ENCODE measurements at regions not wholly inside any gene's neighbourhood (a gene's known extent, or its start where the extent isn't known, plus 50 kb on each side); places are given as distances from the start of the nearest gene placed in this dataset.

DNA sequence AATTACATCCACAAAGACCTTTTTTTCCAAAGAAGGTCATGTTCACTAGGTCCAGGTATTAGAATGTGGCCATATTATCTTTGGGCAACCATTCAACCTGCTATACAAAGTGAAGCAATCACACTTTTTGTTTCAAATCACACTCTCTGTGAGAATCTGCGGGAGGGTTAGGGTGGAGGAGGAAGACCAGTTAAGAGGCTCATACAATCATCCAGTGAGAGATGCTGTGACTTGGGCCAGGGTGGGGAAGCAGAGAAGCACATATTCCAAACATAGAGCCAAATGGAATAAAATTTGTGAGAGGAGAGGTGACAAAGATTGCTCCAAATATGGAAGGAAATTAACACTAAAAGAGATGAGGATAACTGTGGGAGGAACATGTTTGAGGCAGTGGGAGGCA is 351.6 kb downstream of the CYRIA start:
- DNase-seq: no peak

DNA sequence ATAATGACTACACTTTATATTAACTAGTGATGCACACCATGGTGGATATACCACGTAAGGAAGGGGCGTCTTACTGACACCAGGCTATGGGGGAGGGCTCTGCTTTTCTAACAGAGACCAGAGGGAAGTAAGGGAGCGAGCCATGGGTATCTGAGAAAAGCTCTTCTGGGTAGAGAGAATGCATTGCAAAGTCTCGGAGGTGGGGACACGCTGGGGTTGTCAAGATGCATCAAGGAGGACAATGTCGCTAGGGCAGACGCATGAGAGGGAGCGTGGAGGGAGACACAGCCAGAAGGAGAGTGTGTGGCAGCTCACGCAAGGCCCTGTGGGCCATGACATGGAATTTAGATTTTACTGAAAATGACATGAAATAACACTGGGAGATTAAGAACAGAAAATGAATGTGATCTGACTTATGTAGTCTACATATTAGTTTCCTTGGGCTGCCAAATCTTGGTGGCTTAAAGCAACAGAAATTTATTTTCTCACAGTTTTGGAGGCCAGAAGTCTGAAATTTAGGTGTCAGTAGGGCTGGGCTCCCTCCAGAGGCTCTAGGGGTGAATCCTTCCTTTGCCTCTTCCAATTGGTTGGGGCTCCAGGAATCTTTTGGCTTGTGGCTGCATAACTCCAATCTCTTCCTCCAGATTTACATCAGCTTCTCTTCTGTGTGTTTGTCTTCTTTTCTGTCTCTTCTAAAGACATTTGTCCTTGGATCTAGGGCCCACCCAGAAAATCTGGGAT is 352.2 kb downstream of the CYRIA start:
- no peak for DNase-seq

DNA sequence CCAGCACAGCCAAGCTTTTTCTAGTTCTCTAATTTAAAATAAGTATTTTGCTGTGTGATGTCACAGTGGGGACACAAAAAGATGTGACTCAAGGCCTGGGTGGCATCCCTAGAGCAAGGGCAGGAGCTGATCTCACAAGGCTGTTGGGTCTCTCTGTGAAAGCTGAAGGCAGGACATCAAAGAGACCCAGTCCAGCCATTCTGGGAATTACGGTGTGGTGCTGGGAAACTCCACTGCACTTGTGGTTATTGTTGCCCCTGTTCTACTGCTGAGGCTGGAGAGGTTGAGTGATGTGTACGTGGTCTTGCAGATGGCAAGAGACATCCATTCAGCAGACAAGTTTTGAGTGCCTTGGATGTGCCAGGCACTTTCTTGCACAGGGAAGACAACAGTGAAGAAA is 352.9 kb downstream of the CYRIA start:
- no peak for DNase-seq

DNA sequence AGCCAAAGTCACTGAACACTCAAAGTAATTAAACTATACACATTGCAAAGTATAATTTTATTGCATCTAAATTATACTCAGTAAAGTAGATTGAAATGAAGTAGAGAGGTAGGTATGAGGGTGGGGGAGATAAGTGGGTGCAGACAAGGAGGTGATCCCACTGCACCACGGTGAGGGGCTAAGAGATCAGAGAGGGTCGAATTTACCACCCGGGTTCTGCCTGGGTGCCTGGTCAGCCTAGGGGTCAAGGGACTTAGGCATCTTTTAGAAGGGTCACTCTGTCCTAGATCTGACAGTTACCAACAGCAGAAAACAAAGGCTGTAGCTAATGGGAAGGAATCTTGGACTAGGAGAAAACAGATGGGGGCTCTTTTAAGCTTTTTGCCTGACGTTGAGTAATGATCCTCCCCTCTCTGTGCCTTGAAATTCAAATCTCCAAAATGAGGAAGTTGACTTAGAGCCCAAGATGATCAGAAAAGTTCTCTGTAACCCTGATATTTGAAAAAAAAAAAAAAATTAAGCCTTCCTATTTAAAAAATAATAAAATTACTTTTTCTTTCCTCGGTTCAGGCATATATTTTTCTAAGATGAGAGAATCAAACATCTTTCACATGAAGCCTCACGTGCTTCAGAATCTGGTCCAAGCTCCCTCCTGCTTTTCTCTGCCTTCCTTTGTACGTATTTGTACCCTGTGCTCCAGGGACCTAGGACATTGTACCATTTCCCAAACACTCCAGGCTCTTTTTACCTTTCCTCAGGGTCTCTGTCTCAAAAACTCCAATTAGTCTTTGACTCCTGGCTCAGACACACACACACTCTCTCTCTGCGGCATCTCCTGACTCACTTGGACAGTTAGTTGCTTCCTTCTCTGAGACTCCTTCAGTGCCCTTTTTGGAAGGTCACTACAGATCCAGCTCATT is 353.9 kb downstream of the CYRIA start:
- DNase-seq: no peak

DNA sequence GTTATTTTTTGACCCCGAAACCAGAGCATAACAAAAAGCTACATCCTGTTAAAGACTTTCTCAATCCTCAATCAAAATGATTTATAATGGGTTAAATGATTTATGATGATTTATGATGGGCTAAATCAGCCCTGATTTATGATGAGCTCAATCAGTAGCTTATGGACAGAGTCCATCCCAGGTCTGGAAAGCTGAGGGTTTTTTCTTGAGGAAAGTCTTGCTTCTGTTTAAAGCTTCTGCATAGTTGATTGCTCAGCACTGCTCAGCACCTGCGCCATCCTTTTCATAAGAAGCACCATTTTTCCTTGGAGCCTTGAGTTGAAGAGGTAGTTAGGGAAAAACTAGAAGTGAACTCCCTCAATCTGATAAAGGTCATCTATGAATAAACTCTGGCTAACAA is 356.8 kb downstream of the CYRIA start:
- DNase-seq: no peak

DNA sequence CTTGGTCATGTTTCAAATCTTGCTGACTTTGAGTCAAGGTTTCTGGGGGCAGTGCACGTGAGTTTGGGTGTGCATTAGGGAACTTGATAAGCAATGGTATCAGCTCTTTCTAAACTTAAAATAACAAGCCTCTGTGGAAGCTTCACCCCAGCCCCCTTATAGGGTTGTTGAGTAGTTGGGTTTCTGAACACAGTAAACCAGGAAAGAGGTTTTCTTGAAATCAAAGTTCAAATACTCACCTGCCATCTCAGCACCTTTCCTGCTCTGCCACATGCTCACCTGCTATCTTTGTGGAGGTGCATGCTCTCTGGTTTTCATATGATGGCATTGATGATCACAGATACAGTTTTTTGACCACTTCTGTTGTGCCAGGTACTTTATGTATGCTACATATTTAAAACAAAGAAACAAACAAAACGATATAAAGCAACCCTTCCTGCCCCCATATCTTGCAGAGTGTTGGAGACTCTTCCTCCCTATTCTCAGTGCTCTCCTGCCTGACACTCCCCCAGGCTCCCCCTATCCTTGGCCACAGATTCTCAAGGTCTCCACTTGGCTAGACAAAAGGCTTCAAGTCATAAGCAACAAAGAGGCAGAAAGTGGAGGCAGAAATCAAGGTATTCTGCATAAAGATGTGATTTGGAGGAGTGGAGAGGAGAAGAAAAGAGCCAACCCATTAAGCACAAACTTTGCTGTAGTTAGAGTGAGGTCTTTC is 360.6 kb downstream of the CYRIA start:
- DNase-seq: no peak

DNA sequence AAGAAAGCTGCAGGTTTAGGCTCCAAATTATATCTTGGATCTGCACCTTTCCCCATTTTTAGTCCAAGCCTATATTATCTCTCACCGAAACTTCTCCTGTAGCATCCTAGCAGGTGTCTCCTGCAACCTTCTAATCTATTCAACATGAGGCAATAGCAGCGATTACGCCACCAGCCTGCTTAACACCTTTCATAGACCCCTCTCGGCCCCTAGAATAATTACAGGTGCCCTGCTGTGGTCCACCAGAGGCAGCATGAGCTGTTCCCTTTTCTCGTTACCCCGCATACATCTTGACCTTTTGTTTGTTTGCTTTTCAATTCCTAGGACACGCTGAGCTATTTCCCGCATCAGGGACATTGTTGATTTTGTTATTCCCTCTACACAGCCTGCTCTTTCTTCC is 361.9 kb downstream of the CYRIA start:
- DNase-seq: no peak

DNA sequence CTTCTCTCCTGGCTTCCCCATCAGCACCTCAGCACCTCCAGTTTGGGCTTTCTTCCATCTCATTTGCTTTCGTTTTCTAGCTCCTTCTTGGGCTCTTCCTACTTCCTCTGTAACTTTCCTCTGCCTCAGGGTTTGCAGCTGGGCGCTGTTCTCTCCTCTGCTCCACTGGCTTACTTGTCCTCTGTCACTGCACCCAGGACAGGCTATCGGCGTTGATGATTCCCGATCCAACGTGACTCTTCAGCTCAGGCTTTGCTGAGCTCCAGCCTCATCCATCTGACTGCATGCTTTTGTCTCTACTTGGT is 362.4 kb downstream of the CYRIA start:
- DNase-seq: no peak

DNA sequence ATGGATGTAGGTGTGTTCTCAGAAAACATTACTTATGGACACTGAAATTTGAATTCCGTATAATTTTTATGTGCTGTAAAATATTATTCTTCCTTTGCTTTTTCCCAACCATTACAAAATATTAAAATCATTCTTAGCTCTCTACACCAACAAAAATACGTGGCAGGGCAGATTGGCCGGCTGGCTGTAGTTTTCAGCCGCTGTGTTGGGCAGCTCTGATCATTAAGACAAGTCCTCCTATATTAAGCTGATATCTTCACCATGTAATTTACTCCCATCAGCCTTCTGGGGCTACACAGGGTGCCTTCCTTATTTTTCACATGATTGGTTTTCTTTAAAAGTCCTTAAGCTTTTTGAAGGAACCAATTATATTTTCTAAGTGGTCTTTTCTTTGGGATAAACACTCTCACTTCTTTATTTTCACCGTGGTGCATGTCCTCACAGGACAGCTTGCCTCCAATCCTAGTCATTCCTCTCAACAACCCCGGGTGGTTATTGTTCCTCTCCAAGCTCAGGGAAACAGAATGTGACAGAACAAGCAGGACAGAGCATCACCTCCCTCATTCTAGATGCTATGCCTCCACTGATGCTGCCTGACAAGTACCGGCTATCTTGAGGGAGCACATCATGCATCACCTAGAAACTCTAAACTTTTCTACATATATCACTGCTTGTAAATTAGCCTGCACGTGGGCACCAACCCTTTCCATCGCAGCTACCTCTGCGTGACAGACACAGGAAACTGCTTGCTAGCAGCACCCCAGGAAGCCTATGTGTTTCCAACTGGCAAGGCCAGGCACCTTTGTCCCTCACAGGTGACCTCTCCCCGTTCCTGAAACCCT is 362.3 kb downstream of the MYCN start:
- no peak for DNase-seq

DNA sequence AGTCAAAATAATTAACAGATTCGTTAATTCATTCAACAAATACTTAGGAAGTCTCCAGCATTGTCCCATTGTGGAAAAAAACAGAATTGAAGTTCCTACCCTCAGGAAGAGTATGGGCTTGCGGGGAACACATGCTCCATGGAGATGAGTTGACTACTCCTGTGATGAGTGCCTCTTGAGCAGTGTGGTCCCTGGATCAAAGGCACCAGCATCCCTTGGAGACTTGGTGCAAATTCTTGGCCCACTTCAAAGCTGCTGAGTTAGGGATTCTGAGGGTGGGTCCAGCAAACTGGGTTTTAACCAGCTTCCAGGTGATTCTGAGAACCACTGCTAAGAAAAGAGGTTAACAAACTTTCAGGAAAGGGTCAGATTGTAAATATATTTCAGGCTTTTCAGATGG is 361.6 kb downstream of the MYCN start:
- no peak for DNase-seq

DNA sequence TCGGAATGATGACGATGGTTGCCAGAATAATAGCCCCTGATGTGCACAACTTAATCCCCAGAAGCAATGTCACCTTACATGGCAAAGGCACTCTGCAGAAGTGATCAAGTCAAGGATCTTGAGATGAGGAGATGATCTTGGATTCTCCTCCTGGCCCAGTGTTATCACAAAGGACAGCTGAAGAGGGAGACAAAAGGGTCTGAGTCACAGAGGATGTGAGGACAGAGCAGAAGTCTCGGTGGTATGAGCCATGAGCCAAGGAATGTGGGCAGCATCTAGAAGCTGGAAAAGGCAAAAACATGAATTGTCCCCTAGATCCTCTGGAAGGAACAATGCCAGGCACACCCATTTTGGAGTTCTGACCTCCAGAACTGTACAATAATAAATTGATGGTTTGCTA is 358.5 kb downstream of the MYCN start:
- no peak for DNase-seq

DNA sequence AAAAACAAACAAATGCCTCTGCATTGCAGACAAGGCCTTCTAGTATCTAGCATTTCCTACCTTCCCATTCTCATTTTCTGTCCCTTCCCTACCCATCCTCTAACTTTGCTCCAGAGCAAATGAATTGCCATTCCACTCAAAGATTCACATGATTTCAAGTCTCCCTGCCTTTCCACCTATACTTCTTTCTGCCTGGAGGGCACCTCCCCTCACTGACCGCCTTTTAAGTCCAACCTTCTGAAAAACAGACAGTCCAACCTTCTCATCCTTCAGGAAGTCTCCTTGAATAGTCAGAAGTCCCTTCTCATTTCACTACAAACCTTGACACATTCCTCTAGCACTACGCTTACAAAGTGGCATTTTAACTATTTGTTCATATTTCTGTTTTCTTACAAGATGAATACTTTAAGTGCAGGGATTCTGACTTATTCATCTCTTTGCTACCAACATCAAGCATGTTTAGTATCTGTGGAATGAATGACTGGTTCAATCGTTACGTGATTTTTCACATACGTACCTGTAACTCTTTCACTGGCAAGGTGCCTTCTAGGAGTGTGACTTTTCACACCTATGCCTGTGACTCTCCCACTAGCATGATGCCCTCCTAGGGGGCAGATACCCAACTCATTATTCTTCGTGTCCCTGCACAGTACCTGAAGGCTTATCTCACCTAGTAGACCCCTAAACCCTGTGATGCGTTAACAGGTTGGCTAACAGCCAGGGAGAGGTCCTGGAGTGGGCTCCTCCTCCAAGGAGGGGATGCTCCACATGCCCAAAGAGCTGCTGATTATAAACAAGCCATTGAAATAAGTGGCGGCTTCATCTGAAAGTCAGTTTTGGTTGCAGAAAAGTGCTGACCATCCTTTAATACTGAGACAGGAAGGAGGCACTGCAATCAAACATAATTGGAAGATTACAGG is 356.2 kb downstream of the MYCN start:
- no peak for DNase-seq

DNA sequence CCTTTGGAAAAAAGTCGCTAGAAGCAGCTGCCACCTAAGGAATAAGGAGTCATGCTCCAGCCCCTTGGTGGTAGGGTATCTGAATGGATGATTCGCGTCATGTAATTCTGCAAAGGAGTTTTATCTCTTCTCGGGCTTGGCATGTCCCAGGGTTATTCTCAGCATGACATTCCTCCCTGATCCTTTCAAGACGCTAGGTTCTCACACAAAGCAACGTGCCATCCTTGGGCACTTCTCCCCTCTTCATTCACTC is 355.6 kb downstream of the MYCN start:
- DNase-seq: no peak

DNA sequence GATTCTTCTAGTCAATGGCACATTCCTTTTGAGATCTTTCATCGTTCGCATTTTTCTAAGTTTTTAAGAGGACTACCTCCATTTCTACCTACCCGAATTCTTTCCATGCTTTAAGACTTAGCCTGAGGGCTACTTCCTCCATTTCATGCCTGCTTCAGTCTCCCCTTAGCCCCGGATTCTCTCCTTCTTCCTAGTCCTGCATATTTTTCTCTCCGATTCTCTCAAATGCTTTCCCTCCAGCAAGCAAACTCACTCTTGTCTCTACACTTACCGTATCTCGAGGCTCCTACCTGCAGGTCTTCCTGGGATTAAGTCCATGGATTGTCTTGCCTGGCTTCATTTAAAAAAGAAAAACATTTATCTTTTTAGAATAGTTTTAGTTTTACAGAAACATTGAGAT is 354.4 kb downstream of the MYCN start:
- no peak for DNase-seq

DNA sequence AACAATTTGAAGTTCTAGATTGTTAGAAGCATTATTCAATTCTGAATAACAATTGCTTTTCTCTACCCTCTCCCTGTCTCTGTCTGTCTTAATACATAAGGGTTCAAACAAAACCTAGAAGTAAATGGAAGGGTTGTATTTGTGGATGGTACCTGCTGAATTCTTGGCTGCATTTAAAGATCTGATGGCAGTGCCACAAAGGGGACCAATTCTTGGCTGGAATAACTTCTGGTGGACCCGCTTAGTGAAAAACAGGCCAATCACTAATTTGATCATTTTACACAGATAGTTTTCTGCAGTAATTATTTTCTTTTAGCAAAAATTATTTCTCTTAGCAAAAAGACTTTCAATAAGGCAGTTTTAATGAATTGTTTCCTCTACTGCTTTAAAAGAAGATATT is 353.5 kb downstream of the MYCN start:
- DNase-seq: no peak

DNA sequence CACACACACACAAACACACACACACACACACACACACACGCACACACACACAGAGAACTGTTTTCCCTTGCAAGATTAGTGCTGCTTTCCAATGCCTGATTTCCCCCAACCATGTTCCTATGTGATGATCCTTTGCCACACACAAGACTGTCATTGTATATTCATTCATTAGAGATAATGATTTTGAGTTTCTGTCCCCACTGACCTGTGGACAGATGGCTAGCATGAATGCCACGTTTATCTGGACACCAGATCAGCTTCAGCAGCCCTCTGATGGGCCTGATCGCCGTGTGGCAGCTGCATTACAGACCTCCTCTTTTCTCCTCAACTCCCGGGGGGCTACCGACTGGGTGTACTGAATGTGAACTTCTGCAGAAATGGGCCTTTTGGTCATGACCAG is 353.0 kb downstream of the MYCN start:
- DNase-seq: no peak

DNA sequence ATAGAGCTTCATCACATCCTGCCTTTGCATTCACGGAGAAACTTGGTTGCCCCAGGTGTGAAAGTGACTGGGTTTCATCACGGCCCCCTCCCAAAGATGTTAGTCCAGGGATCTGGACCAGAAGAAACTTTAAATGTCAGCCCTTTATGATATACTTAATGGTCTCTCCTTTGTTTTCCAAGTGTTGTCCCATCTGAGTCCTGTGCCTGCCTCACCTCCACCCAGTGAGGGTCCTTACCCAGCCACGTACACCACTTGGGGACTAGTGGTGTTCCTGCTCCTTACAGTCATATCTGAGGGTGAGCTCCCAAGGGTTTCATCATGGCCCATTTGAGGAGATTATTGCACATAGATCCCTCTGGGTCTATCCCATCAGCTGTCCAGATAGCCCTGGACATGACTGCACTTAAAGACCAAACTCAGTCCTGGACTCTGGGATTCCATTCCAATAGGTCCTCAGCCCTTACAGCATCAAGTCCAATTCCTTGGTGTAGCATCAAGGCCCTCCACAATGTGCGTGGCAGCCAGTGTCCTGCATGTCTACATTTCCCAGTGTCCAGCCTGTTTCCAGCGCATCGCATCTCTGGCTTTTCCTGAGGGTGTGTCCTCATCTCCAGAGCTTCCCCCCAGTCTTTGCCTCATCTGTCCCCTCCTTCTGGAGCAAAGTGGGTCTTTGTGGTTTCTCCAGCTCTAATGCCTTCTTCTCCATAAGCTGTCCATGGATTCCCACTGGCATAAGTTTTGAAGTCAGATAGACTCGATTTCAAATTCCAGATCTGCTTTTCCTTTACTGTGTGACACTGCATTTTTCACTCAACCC is 351.6 kb downstream of the MYCN start:
- no peak for DNase-seq

DNA sequence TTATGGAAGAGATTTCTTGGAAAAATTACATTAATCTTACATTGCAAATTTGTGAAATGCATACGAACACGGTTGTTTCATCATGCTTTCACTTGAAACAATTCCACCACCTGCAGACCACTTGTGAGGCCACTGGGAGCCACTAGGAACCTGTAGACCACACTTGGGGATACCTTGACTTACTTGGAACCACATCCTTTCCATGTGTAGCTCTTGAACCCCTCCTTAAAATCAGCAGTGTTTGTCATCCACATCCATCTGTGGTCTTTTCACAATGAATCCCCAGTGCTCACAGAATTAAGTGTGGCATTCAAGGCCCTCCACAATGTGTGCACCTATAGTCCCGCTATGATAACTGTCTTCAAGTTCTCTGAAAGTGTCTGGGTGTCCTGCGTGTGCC is 350.9 kb downstream of the MYCN start:
- no peak for DNase-seq

DNA sequence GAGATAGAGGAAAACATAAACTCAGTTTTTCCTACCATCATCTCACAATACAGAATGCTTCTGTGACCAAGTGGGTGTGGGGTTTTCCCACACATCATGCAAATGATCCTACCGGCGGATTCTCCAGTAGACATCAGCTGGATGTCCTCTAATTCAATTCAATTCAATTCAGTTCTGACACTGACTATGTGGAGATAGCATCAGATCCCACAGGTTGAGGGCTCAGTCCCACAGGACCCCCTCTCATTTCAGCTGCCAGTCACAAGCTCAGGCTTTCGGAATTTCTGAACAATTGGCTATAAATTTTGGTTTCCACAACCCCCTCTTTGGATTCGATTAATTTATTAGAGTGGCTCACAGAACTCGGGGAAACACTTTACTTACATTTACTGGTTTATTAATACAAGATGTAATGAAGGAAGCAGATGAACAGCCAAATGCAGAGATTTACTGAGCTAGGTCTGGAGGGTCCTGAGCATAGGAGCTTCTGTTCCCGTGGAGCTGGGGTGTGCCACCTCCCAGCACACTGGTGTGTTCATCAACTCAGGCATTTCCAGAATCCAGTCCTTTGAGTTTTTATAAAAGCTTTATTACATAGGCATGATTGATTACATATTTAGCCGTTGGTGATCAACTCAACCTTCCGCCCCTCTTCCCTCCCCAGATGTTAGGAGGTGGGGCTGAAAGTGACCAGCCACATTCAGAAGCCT is 350.1 kb downstream of the MYCN start:
- no peak for DNase-seq

DNA sequence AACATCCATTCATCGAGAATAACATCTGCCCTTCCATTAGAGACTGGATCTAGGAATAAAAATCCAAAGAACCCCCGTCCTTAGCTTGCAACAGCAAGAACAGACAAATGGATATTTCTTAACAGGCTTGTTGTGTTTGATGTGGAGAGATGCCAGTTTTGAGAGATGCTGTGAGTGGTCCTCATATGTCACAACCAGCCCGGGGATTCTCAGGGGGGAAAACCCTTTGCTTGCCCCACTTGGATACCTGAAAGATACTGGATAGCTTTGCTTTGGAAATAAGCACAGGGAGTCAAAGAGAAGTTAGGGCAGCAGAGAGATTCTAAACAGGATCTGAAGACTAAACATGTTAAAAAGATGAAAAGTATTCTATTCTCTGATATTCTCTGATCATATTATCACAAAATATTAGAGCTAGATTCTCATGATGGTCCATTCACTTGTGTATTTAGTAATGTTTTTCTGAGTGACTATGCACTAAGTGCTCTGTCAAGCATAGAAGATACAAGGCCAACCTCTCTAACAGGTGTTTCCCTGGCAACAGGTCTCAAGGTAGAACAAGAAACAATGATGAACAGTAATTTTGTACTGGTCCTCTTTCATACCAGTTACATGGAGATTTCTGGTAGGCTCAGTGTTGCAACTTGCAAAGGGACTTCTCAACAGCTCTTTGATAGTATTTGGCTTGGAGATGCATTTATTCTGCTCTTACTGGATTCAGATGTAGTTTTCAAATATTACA is 348.2 kb downstream of the MYCN start:
- DNase-seq: no peak

Measured in stimulated activated CD4-positive, alpha-beta T cell treated with anti-CD3 and anti-CD28 coated beads, Interleukin-12 subunit alpha, Interleukin-12 subunit beta, amount 100 ng/mL, for 4 hours (primary cell).